HG03064 (cell line): ENCODE measurements at regions not wholly inside any gene's neighbourhood (a gene's known extent, or its start where the extent isn't known, plus 50 kb on each side); places are given as distances from the start of the nearest gene placed in this dataset.
"Not testable (repeated sequence)": the region's sequence is repeated elsewhere in the genome, so short reads cannot be mapped to it uniquely, and the experiment has no call there.

ENCODE experiments used
- ATAC-seq: cut with Tn5 transposase; IDR thresholded peaks from one replicate; pipeline ENCODE4 v1.9.1; 2021; ENCODE audit warnings: low read depth; ENCODE audit not compliant: unreplicated experiment

- not testable (repeated sequence) for ATAC-seq
Observed at GRCh38 chr1:148324465-148324864, 158.6 kb downstream of the PPIAL4G start.

GRCh38 chr1:148320079-148320478 is 163.0 kb downstream of the PPIAL4G start:
- ATAC-seq, result not testable (repeated sequence)

GRCh38 chr1:148318904-148319242 is 164.2 kb downstream of the PPIAL4G start:
- ATAC-seq, result no peak

- ATAC-seq, result no peak
Observed at GRCh38 chr1:148318123-148318903, 164.8 kb downstream of the PPIAL4G start.

GRCh38 chr1:148317288-148317985 is 165.4 kb upstream of the NBPF11 start:
- ATAC-seq, result no peak

GRCh38 chr1:148315071-148315811 is 163.2 kb upstream of the NBPF11 start:
- ATAC-seq, result peak; percentile 67

GRCh38 chr1:148310807-148311206 is 158.7 kb upstream of the NBPF11 start:
- no peak for ATAC-seq

- no peak for ATAC-seq
Observed at GRCh38 chr1:148309940-148310500, 157.9 kb upstream of the NBPF11 start.

- no peak for ATAC-seq
Observed at GRCh38 chr1:148308832-148309458, 156.9 kb upstream of the NBPF11 start.

GRCh38 chr1:148307583-148308185 is 155.6 kb upstream of the NBPF11 start:
- no peak for ATAC-seq

- ATAC-seq, result not testable (repeated sequence)
Observed at GRCh38 chr1:148304935-148305334, 152.9 kb upstream of the NBPF11 start.

GRCh38 chr1:148302586-148303364 is 150.7 kb upstream of the NBPF11 start:
- peak; percentile 83 for ATAC-seq

- not testable (repeated sequence) for ATAC-seq
Observed at GRCh38 chr1:148297852-148298251, 145.8 kb upstream of the NBPF11 start.

- no peak for ATAC-seq
Observed at GRCh38 chr1:148296511-148296910, 144.4 kb upstream of the NBPF11 start.

- no peak for ATAC-seq
Observed at GRCh38 chr1:148294116-148294807, 142.2 kb upstream of the NBPF11 start.

GRCh38 chr1:148293651-148294050 is 141.6 kb upstream of the NBPF11 start:
- ATAC-seq, result no peak

- no peak for ATAC-seq
Observed at GRCh38 chr1:148292915-148293314, 140.8 kb upstream of the NBPF11 start.

- no peak for ATAC-seq
Observed at GRCh38 chr1:148290881-148291280, 138.8 kb upstream of the NBPF11 start.

- ATAC-seq, result no peak
Observed at GRCh38 chr1:148289647-148290046, 137.6 kb upstream of the NBPF11 start.
